SK-N-SH (cell line): ENCODE measurements at regions not wholly inside any gene's neighbourhood (a gene's known extent, or its start where the extent isn't known, plus 50 kb on each side); places are given as distances from the start of the nearest gene placed in this dataset.

Experiments
- GABPA ChIP-seq: IDR thresholded peaks from 2 replicates; pipeline ENCODE4 v1.4.0; 2012; ENCODE audit warnings: low read depth, mild to moderate bottlenecking
- SMC3 ChIP-seq: IDR thresholded peaks from 2 replicates; pipeline ENCODE4 v1.6.1; 2012; ENCODE audit warnings: low read depth, low read length, improper control_type of control experiment

DNA sequence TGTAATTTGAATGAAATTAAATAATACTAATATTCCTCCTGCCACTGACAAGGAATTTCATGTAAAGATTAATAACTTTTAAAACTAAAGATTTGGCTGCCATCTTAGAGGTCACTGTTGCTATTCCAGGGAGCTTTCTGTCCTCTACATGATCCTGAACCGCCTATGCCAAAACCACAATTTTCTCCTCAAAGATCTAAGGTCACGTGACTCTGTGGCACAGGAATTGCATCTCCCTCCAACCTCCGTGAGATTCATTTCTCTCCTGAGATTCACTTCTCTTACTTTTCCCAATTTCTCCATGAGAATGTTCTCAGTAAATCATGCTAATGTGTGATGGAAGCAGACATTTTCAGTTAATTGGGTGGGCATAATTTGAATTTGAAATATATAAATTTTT is 379.6 kb upstream of the TSHZ2 start:
- TF ChIP-seq GABPA: no peak
- no peak for TF ChIP-seq SMC3
